ENCODE measurements at regions not wholly inside any gene's neighbourhood (a gene's known extent, or its start where the extent isn't known, plus 50 kb on each side); places are given as distances from the start of the nearest gene placed in this dataset.
A peak's percentile ranks its signal among the peaks of the same experiment; 100 is the strongest.
"Not testable (repeated sequence)": the region's sequence is repeated elsewhere in the genome, so short reads cannot be mapped to it uniquely, and the experiment has no call there.

DNA sequence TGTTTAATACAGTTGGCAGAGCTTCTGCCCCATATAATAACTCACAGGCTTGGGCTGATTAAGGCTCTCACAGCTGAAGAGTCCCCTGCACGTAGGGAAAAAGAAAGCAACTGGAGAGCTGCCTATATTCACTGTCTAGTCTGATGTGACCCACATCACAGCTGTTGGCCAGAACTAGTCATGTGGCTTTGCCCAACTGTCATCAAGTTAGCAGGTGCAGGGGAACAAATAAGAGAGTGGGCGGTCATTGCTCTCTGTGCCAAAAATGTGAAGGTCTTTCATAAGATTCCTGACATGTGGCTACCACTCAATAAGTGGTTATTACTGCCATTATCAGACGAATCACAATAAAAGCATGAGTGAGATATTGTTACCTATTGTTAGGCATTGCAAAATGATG lies 665.2 kb downstream of the DOK5 start:
- Histone ChIP-seq H3K36me3 (no peaks in the 10 kb centered on the region), H3K27me3 (no peaks in the 10 kb centered on the region), H3K27ac (no peak overlapping the region), H3K9me3 (no peaks in the 10 kb centered on the region), H3K4me1 (no peaks in the 10 kb centered on the region), H3K4me3 (no peak overlapping the region)
- ATAC-seq (peak in 2 of 4 donors; percentile 34 to 37), DNase-seq (no peak)
- intact Hi-C loops (cut with DNase I), result no loop called here
- 25 to 33% (median 30%) methylated on average over 3 of the region's 3 CpGs for whole genome bisulfite sequencing, 4 donors
- TF ChIP-seq CTCF (IDR thresholded peaks at IDR 0.05) (no peak), POLR2A (IDR thresholded peaks at IDR 0.05) (no peak)

GRCh38 chr20:55139173-55139765 lies 663.9 kb downstream of the DOK5 start:
- Histone ChIP-seq H3K27ac (no peak overlapping the region), H3K9me3 (no peaks in the 10 kb centered on the region), H3K4me1 (no peaks in the 10 kb centered on the region), H3K27me3 (no peaks in the 10 kb centered on the region), H3K4me3 (no peak overlapping the region), H3K36me3 (no peaks in the 10 kb centered on the region)
- WGBS, 4 donors, result 83 to 90% (median 84%) methylated on average over 3 of the region's 4 CpGs
- intact Hi-C loops (cut with DNase I), result no loop called here
- no peak for DNase-seq
- TF ChIP-seq POLR2A (IDR thresholded peaks at IDR 0.05) (no peak), CTCF (IDR thresholded peaks at IDR 0.05) (no peak)
- no peak for ATAC-seq

DNA sequence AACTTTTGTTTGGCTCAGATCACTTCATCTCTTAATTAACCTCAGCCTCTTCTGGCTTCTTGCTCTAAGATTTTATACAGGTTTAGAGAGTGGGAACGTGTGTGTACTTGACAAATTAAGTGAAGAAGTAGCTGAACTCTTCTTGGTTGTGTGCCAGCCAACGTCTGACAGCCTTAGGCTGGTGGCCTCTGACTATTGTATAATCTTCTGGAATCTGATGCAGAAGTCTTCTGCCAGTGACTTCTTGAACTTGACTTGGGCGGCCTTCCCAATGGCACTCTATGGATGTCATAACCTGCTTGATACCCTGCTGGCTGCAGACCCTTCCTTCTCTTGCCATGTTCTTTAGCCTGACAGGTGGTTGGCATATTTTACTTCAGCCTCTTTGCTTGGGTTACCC lies 660.5 kb downstream of the DOK5 start:
- intact Hi-C loops (cut with DNase I), result no loop called here
- Histone ChIP-seq H3K9me3 (no peaks in the 10 kb centered on the region), H3K4me1 (no peaks in the 10 kb centered on the region), H3K27me3 (no peaks in the 10 kb centered on the region), H3K36me3 (no peaks in the 10 kb centered on the region), H3K4me3 (no peak overlapping the region), H3K27ac (no peak overlapping the region)
- TF ChIP-seq POLR2A (IDR thresholded peaks at IDR 0.05) (no peak), CTCF (IDR thresholded peaks at IDR 0.05) (no peak)
- DNase-seq (no peak), ATAC-seq (no peak)
- WGBS, 4 donors, result 52 to 63% (median 58%) methylated on average over 3 of the region's 3 CpGs

- TF ChIP-seq CTCF (IDR thresholded peaks at IDR 0.05) (no peak), POLR2A (IDR thresholded peaks at IDR 0.05) (no peak)
- intact Hi-C loops (cut with DNase I), result no loop called here
- WGBS, 4 donors, result 83 to 86% (median 85%) methylated on average over 7 of the region's 7 CpGs
These were observed 657.1 kb downstream of the DOK5 start for GRCh38 chr20:55132523-55132922.

DNA sequence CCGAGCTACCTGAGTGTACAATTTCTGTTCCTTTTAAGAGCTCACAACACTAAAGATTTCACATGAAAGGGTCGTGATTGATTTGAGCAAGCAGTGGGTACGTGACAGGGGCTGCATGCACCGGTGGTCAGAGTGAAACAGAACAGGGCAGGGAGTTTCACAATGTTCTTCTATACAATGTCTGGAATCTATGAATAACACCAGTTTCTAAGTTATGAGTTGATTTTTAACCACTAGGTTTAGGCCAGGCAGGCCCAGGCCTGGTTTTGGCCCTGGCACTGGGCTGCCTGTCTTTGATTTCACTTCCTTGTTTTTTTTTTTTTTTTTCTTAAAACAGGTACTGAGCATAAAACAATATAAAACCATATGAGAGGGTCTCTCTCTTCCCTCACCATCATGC lies 642.2 kb downstream of the DOK5 start:
- WGBS, 4 donors, result 84 to 97% (median 85%) methylated on average over 4 of the region's 4 CpGs
- H3K4me3 ChIP-seq; H3K9me3 ChIP-seq; H3K27ac ChIP-seq; H3K36me3 ChIP-seq; H3K4me1 ChIP-seq; DNase-seq; intact Hi-C loops (cut with DNase I); H3K27me3 ChIP-seq; ATAC-seq: not testable (repeated sequence)

More at GRCh38 chr20:55132523-55132922, 657.1 kb downstream of the DOK5 start:
- DNase-seq (no peak), ATAC-seq (no peak)
- Histone ChIP-seq H3K27me3 (no peaks in the 10 kb centered on the region), H3K4me3 (no peak overlapping the region), H3K9me3 (no peaks in the 10 kb centered on the region), H3K27ac (no peak overlapping the region), H3K36me3 (no peaks in the 10 kb centered on the region), H3K4me1 (no peaks in the 10 kb centered on the region)
